AG10803 (cell line): ENCODE measurements at regions not wholly inside any gene's neighbourhood (a gene's known extent, or its start where the extent isn't known, plus 50 kb on each side); places are given as distances from the start of the nearest gene placed in this dataset.

Experiments used
- DNase-seq: peaks from one replicate; pipeline ENCODE4 v3.0.0; 2010; ENCODE audit warnings: low read depth
- H3K4me3 ChIP-seq: 2 replicates; pipeline ENCODE4 v1.5.1; 2011; ENCODE audit warnings: mild to moderate bottlenecking, low read length, control low read depth
- TF ChIP-seq, protein P1 (sequence below): conservative IDR thresholded peaks from 2 replicates; pipeline ENCODE4 v1.5.1; 2011; ENCODE audit warnings: mild to moderate bottlenecking, low read length, control low read depth, inconsistent platforms

DNA sequence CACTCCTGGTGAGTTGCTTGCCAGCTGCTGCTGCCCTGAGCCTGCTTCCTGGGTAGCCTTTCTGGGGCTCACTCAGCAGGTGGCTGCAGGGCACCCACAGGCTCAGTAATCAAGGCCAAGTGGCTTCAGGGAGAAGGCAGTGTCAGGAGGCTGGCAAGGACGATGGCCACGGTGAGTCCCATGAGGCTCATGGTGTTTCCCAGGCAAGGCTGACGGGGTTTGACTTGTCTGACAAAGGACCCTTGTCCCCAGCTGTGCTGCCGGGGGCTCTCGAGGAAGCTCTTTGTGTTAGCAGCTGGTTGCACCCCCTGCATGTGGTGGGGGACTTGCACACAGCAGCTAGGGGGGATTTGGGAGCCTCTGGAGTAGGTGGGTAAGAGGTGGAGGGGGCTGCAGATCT is 190.5 kb upstream of the C1orf174 start:
- TF ChIP-seq, protein P1, sequence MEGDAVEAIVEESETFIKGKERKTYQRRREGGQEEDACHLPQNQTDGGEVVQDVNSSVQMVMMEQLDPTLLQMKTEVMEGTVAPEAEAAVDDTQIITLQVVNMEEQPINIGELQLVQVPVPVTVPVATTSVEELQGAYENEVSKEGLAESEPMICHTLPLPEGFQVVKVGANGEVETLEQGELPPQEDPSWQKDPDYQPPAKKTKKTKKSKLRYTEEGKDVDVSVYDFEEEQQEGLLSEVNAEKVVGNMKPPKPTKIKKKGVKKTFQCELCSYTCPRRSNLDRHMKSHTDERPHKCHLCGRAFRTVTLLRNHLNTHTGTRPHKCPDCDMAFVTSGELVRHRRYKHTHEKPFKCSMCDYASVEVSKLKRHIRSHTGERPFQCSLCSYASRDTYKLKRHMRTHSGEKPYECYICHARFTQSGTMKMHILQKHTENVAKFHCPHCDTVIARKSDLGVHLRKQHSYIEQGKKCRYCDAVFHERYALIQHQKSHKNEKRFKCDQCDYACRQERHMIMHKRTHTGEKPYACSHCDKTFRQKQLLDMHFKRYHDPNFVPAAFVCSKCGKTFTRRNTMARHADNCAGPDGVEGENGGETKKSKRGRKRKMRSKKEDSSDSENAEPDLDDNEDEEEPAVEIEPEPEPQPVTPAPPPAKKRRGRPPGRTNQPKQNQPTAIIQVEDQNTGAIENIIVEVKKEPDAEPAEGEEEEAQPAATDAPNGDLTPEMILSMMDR: no peak
- DNase-seq: no peak
- H3K4me3 ChIP-seq: no peak overlapping the region

DNA sequence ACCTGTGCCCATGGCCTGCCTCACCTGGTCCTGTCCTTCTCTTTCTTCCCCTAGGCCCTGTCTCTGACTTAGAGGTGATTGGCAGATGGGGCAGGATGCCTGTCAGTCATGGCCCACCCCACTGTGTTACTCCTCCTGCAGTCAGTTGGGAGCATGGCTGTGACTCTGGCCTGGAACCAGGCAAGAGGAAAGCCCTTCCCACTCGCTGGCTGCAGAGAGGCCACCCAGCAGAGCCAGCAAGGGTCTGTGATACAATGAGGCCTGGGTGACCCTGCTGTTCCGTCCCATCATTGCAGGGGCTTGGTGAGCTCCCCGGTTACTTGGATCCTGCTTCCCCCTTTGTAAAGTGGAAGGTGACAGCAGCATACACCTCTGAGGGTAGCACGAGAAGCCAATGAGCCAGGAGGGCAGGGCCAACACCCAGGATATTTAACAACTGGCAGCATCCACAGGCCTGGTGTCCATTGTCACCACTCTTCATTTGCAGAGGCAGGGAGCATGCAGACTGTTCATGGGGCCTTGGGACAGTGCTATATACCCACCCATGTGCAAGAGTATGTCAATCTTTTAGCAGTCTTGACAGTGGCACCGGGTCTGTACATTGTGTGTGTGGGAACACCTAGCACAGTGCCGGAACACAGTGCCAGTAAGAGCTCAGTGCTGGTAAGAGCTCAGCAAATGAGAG is 191.0 kb upstream of the C1orf174 start:
- DNase-seq: no peak
- TF ChIP-seq, protein P1: no peak
- H3K4me3 ChIP-seq: no peak overlapping the region

DNA sequence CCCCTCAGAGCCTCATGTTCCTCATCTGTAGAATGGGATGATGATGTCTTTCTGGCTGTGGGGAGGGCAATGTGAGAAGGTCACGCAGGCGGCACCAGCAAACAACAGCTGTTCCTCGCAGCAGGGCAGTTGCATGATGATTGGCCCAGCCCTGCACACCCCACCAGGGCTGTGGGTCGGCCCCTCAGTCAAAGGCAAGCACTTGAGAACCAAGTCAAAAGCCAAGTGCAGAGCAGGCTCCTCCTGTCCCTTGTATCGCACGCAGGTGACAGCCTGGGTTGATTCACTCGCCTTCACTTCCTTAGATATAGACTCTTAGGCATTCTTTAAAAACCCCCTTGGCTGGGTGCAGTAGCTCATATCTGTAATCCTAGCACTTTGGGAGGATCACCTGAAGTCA is 191.9 kb upstream of the C1orf174 start:
- H3K4me3 ChIP-seq: no peak overlapping the region
- DNase-seq: no peak
- TF ChIP-seq, protein P1: no peak

DNA sequence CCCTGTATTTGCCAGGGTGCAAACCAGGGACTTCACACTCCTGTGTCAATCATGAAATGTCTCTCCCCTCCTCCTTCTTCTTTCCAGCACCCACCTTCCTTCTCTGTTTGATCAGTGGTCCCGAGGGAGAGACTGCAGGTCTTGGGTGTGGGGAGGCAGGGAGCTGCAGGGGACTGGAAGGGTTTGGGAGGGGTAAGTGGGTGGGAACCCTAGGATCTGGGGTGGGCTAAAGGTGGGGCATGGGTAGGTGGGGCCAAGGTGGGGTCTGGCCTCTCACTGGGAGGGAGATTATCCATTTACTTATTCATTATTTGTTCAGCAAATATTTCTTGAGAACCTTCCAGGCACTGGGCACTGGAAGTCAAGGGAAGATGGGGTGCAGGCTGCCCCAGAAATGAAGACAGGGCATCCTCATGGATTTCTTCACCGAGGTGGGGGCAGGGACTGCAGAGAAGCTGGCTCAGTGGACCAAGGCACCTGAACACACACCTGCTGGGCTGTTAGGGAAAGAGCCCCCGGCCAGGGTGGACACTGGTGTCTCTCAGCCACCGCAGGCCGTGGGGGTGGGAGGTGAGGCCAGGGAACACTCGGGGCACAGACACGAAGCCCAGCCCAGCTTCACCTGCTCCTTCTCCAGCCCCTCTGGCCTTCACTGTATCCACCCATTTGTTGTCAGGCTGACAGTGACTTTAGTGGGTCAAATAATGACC is 193.9 kb upstream of the C1orf174 start:
- TF ChIP-seq, protein P1: no peak
- DNase-seq: no peak
- no peak overlapping the region for H3K4me3 ChIP-seq

DNA sequence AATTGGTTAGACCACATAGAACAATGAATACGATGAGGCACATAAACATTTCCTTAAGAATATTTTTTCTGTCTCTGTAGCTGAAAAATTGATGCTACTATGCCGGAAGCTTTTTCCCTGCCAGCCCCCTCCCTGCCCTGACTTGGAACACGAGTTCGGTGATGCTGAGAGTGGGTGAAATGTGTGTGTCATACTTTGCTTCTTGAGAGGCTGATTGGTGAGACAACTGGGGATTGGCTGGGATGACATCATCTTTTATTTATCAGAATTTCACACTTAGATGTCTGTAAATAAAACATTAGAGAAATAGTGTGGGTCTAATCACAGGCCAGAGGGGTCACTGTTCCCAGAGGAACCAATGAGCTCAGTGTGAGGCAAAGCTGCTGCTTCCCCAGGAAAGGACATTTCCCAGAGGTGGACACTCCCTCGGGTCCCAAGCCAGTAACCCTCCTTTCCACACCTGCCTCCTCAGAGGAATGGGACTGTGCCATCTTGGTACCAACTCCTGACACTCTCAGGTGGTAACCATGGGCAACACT is 195.4 kb upstream of the C1orf174 start:
- H3K4me3 ChIP-seq: no peak overlapping the region
- TF ChIP-seq, protein P1: no peak
- no peak for DNase-seq

DNA sequence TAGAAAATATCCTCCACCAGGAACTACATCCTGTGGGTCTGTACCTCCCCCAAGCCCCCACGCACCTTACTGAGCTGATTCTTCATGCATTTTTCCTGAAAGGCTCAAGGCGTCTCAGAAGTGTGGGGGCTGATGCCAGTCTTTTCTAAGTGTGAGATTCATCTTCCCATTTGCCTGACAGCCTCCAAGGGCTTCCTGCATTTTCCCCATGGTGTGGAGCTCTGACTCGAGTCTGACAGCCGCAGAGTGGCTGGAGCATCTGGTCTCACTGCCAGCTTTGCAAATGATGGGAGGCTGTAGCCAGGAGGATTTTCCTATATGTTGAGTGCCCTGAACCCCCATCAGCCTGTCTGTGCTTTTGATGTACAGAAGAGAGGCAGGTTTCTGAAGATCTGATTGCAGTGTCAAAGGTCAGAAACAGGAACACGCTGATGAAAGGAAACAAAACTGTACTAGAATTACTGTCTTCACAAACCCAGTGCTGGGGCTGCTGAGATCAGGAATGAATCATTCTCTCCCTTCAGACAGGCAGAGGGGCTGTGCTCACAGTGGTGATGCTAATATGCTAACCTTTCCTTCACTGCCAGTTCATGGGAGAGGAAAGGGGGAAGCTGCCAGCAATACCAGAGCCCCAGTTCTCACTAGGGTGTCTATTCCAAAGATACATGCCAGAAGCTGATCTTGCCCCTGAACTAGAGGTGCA is 201.5 kb upstream of the C1orf174 start:
- TF ChIP-seq, protein P1: no peak
- no peak overlapping the region for H3K4me3 ChIP-seq
- no peak for DNase-seq
